GM12892 (cell line): ENCODE measurements at regions not wholly inside any gene's neighbourhood (a gene's known extent, or its start where the extent isn't known, plus 50 kb on each side); places are given as distances from the start of the nearest gene placed in this dataset.

ENCODE experiments used
- POLR2A ChIP-seq: IDR thresholded peaks from 2 replicates; pipeline ENCODE4 v1.6.1; 2011; ENCODE audit warnings: low read depth, low read length, control low read depth
- POLR2AphosphoS5 ChIP-seq: IDR thresholded peaks from 2 replicates; pipeline ENCODE4 v1.6.1; 2011; ENCODE audit warnings: low read depth, low read length, control low read depth
- TAF1 ChIP-seq: IDR thresholded peaks from 2 replicates; pipeline ENCODE4 v1.6.1; 2011; ENCODE audit warnings: low read depth, mild to moderate bottlenecking, control low read depth, low read length, borderline replicate concordance

DNA sequence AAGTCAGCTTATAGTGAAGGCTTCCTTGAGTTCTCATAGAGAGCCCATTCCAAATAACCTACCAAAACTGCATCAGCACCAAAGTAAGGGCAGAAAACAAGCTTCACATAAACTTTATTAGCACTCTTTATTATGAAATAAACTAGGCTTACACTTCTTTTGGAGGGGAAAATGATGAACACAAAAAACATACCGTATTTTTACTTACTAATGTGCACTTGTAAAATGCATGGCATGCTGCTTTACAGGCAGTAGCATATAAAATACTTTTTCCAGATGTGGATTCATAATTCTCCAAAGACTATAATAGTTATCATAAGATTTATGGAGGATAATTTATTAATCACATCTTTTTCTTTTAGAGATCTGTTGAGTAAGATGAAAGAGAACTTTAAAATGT is 133.9 kb downstream of the OSR1 start:
- TF ChIP-seq POLR2A = no peak
- TF ChIP-seq POLR2AphosphoS5 = no peak
- TF ChIP-seq TAF1 = no peak
